ENCODE measurements at regions not wholly inside any gene's neighbourhood (a gene's known extent, or its start where the extent isn't known, plus 50 kb on each side); places are given as distances from the start of the nearest gene placed in this dataset.
"Not testable (repeated sequence)": the region's sequence is repeated elsewhere in the genome, so short reads cannot be mapped to it uniquely, and the experiment has no call there.

- DNase-seq, result not testable (repeated sequence)
Observed at GRCh38 chr16:29355339-29356059, 51.0 kb downstream of the NPIPB11 start.

DNA sequence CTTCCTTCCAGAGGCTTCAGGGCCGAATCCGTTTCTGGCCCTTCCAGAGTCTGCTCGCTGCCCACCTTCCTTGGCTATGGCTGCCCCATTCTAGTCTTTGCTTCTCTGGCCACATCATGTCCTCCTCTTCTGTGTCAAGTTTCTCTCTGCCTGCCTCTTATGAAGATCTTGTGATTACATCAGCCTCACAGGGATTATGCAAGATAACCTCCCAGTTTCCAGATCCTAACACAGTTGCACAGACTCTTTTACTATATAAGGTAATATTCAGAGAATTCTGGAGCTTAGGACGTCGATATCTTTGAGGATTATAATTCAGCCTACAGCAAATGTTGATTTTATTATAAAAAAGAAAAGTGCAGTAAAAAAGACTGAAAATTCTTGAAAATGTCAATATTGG is 52.1 kb downstream of the NPIPB11 start:
- DNase-seq, result not testable (repeated sequence)

DNA sequence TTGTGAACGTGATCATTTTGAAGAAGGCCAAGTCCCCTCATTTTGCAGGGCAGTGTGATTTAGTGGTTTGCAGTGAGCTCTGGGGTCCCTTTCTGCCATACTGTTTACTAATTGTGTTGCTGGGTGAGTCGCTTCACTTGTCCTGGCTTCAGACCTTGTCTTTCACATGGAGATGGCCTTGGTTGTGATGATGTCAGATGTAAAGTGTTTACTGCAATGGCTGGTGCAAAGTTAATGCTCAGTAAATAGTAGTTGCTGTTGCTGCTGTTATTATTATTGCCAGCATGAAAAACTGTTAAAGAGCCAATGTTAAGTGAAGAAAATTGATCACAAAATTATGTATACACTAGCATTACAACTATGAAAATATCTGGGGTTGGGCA is 53.9 kb downstream of the NPIPB11 start:
- DNase-seq, result not testable (repeated sequence)

GRCh38 chr16:29351970-29352616 is 54.4 kb downstream of the NPIPB11 start:
- DNase-seq, result not testable (repeated sequence)

DNA sequence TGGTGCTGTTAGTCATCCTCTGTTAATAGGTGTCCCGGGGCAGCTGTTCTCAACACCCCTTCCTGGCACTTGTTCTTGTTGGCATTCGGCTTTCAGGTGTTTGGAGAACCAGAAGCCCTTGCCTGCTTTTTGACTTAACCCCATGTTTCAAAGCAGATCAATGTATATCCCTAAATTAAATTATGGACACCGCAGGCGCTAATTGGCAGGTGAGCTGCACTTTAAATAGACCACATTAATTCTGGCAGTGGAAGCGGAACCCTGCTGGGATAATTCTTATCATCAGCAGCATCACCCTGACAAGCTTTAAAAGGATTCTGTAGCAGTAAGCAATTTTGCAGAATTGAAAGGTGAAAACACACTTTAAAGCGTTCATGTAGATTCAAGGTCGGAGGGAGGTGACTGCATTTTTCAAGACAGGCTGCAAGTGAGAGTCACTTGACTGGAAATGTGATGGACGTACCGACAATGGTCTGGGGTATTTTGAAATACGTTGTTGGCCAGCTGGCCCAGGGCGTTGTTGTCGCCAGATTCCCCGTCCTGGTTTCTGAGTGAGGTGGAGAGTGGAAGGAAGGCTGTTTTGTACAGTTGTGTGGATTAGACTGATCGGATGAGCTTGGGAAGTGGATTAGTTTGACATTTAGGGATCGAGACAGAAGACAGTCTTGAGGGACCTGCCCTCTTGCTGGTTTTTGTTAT is 55.1 kb downstream of the NPIPB11 start:
- DNase-seq, result not testable (repeated sequence)

GRCh38 chr16:29349966-29350365 is 56.5 kb downstream of the NPIPB11 start:
- peak in 1 of 56 donors; percentile 1 for DNase-seq

DNA sequence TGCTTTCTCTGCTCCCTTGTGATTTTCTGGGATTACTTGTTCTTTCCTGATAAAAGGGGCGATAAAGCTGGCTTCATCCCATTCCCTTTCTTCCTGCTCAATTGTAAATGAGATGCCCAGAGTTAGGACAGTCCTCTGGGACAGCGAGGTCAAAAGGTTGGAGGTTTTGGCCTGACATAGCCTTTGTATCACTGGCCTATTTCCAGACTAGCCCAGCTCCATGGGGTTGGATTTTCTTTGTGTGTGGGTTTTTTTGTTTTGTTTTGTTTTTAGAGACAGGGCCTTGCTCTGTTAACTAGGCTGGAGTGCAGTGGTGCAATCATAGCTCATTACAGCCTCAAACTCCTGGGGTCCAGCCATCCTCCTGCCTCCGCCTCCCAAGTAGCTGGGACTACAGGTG is 57.8 kb downstream of the NPIPB11 start:
- DNase-seq, result not testable (repeated sequence)

- DNase-seq, result peak in 1 of 56 donors; percentile 1
Observed at GRCh38 chr16:29348123-29348690, 58.3 kb downstream of the NPIPB11 start.

DNA sequence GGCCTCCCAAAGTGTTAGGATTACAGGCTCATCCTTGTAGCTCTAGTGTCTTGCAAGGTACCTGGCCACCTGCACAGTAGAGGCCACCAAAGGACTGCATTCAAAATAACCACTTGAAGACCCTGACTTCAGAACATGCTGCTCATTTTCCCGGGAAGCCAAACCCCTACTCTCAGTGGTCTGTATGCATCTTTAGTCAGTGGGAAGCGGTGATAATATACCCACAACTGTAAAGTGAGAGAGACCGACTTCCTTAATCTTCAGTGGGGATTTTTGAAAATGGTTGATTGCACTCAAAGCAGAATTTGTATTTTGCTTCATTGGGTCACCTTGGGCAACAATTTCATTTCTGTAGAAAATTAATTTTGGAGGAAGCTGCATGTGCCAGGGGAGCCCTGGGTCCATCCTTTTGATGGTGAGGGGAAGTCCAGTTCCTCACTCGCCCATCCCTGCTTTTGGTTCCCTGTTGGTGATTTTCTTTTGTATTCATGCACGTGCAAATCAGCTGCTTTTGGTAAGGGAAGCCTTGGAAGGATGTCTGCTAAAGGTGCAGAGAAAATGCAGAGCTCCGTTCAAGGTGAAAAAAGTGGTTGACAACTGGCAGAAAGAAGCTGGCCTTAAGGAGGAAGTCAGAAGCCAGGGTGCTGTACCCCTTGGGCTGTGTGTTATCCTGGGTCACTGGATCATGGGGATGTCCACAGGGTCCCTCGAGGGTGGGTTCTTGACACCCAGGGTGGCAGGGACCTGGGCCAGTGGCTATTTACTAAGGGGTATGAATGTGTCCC is 59.5 kb downstream of the NPIPB11 start:
- DNase-seq, result not testable (repeated sequence)

DNA sequence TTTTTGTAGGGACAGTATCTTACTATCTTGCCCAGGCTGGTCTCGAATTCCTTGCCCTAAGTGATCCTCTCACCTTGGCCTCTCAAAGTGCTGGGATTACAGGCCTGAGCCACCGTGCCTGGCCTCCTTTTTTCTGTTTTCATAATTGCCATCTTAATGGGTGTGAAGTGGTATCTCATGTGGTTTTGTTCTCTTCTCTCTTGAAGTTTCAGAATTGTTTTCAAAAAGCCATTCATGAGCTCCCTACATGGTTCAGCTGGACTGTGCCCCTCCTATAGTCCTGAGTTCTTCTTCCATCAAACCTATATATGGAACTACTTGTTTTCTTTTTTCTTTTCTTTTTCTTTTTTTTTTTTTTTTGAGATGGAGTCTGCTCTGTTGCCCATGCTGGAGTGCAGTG is 60.3 kb downstream of the NPIPB11 start:
- DNase-seq, result not testable (repeated sequence)

DNA sequence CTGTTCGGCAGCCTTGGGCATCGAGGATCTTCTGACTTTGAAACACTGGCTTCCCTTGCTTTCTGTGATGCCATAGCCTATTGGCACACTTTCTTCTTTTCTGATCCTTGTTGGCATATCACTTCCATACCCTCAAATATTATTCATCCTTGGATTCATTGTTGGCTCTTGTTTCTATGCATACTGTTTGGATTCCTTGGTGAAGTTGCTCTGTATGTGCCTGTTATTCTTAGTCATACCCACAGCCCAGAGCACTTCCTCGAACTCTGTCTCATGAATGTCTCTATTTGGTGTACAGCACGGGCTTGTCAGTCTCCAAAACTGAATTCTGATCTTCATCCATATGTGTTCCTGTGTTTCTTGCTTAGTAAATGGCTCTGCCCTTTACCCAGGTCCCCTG is 63.6 kb downstream of the NPIPB11 start:
- DNase-seq, result not testable (repeated sequence)

- not testable (repeated sequence) for DNase-seq
Observed at GRCh38 chr16:29340779-29341438, 65.6 kb downstream of the NPIPB11 start.

DNA sequence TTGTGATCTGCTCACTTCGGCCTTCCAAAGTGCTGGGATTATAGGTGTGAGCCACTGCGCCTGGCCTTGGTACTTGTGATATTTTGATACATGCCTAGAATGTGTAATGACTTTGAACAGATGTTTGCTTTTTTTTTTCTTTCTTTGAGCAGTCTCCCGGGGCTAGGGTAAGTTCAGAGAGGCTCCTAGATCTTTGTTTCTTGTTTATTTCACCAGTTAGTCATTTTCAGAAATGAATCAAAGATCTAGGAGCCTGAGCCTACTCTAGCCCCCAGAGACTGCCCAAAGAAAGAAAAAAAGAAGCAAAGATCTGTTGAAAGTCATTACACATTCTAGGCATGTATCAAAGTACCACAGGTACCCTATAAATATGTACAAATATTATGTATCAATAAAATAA is 66.3 kb downstream of the NPIPB11 start:
- not testable (repeated sequence) for DNase-seq

- not testable (repeated sequence) for DNase-seq
Observed at GRCh38 chr16:29338821-29339700, 67.5 kb downstream of the NPIPB11 start.

DNA sequence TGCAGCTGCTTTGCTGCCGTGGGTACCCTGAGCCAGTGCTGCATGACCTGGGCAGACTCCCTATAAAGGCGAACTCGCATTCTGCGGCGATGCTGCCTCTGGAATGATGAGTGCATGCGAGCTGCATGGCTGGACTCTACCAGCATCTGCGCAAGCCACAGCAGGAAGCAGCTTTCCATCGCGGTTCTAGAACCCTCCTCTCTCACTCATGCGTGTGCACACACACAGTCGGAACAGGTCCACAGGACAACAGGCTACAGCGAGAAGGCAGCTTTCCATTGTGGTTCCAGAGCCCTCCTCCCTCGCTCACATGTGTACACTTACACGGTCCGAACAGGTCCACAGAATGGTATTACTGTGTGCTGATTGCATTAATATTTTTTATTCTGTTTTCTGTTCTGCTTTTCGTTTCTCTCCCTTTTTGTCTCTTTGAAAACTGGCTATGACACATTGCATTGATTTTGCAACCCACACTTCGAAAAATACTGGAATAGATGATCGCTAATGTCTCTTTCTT is 69.1 kb downstream of the NPIPB11 start:
- not testable (repeated sequence) for DNase-seq

GRCh38 chr16:29335549-29335846 is 71.0 kb downstream of the NPIPB11 start:
- DNase-seq, result not testable (repeated sequence)

- DNase-seq, result not testable (repeated sequence)
Observed at GRCh38 chr16:29334776-29335548, 71.5 kb downstream of the NPIPB11 start.

DNA sequence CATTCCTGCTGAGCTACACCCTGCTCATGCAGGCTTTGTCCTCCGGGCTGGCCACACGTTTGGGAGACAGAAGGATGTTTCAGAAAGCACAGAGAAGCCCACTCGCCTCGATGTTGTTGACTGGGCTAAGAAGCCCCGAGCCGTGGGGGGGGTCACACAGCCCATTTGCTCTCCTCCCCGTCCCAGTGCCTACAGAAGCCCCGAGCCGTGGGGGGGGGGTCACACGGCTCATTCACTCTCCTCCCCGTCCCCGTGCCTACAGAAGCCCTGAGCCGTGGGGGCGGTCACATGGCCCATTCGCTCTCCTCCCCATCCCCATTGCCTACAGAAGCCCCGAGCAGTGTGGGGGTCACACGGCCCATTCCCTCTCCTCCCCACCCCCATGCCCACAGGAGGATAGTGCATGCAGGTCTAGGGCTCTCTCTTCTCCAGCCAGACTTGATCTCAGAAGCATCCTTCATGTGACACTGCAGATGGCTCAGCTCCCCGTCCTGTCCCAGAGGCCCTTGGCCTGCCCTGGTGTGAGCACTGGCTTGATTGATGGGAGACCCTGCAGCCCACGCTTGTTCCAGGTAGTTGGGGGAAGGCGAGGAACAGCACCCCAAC is 72.9 kb downstream of the NPIPB11 start:
- not testable (repeated sequence) for DNase-seq

Data from amygdala (tissue), 56 donors.